IMR-90 (cell line): ENCODE measurements at regions not wholly inside any gene's neighbourhood (a gene's known extent, or its start where the extent isn't known, plus 50 kb on each side); places are given as distances from the start of the nearest gene placed in this dataset.

ENCODE experiments used
- ATAC-seq: fragments of 200-7000 bp; cut with Tn5 transposase; 2 replicates; pipeline ENCODE4 v1.9.1; 2020; ENCODE audit warnings: low read depth, mild to moderate bottlenecking, moderate library complexity
- BruUV-seq: library from RNA; stranded (reverse); fragments of 400-500 nt; replicated peaks from 2 replicates; lab custom pipeline; 2021; lab: Mats Ljungman, UMichigan
- CTCF ChIA-PET: fragments of 300-600 bp; formaldehyde crosslinking; extraction: SDS; loops from one replicate; lab custom pipeline; 2021; ENCODE audit warnings: antibody characterized with exemption; lab: Yijun Ruan, JAX
- POLR2A ChIA-PET: fragments of 300-600 bp; sonication (Branson Sonifier 250); formaldehyde crosslinking; loops from one replicate; lab custom pipeline; 2022; ENCODE audit warnings: antibody characterized with exemption; ENCODE audit not compliant: unreplicated experiment; lab: Charles Lee
- DNase-seq: peaks from one replicate; pipeline ENCODE4 v3.0.0; 2013
- H2AFZ ChIP-seq: replicated peaks from 2 replicates; pipeline ENCODE3; 2013; ENCODE audit warnings: low read length, mild to moderate bottlenecking; ENCODE audit not compliant: poor library complexity
- H2AK5ac ChIP-seq: 2 replicates; pipeline ENCODE4 v1.6.1; 2013; ENCODE audit warnings: low read depth, low read length, inconsistent platforms
- H2AK9ac ChIP-seq: replicated peaks from 2 replicates; pipeline ENCODE3; 2013; ENCODE audit warnings: mild to moderate bottlenecking, low read depth, low read length, moderate library complexity; ENCODE audit not compliant: poor library complexity
- H2BK120ac ChIP-seq: 2 replicates; pipeline ENCODE4 v1.6.1; 2013; ENCODE audit warnings: low read depth, low read length, inconsistent platforms
- H2BK15ac ChIP-seq: 3 replicates; pipeline ENCODE4 v1.6.1; 2013; ENCODE audit warnings: low read depth, low read length, inconsistent platforms
- H2BK20ac ChIP-seq: 2 replicates; pipeline ENCODE4 v1.6.1; 2013; ENCODE audit warnings: low read depth, mild to moderate bottlenecking, inconsistent platforms, low read length, moderate library complexity
- H2BK5ac ChIP-seq: 2 replicates; pipeline ENCODE4 v1.6.1; 2013; ENCODE audit warnings: mild to moderate bottlenecking, low read depth, low read length, inconsistent platforms; ENCODE audit not compliant: poor library complexity, severe bottlenecking
- H3K14ac ChIP-seq: replicated peaks from 2 replicates; pipeline ENCODE4 v1.6.1; 2013; ENCODE audit warnings: low read depth, low read length, inconsistent platforms
- H3K18ac ChIP-seq: 2 replicates; pipeline ENCODE4 v1.6.1; 2013; ENCODE audit warnings: low read depth, low read length, control low read depth
- H3K23ac ChIP-seq: 2 replicates; pipeline ENCODE4 v1.6.1; 2013; ENCODE audit warnings: low read depth, low read length, inconsistent platforms
- H3K27ac ChIP-seq: 2 replicates; pipeline ENCODE4 v1.5.1; 2013; ENCODE audit warnings: mild to moderate bottlenecking, control low read depth, low read length; ENCODE audit not compliant: insufficient read depth
- H3K27me3 ChIP-seq: 2 replicates; pipeline ENCODE4 v1.6.1; 2013; ENCODE audit warnings: low read length; ENCODE audit not compliant: control insufficient read depth, insufficient read depth
- H3K36me3 ChIP-seq: 2 replicates; pipeline ENCODE4 v1.6.1; 2013; ENCODE audit warnings: low read length, mixed read lengths; ENCODE audit not compliant: control insufficient read depth, insufficient read depth
- H3K4ac ChIP-seq: 2 replicates; pipeline ENCODE4 v1.6.1; 2013; ENCODE audit warnings: low read depth, low read length, inconsistent platforms
- H3K4me1 ChIP-seq: 2 replicates; pipeline ENCODE4 v1.6.1; 2013; ENCODE audit warnings: low read length, mixed read lengths; ENCODE audit not compliant: control insufficient read depth, insufficient read depth
- H3K4me2 ChIP-seq: 2 replicates; pipeline ENCODE4 v1.6.1; 2013; ENCODE audit warnings: low read depth, mild to moderate bottlenecking, control low read depth, low read length, moderate library complexity
- H3K4me3 ChIP-seq: 2 replicates; pipeline ENCODE4 v1.5.1; 2013; ENCODE audit warnings: low read depth, mild to moderate bottlenecking, control low read depth, low read length, moderate library complexity; ENCODE audit not compliant: insufficient read depth
- H3K56ac ChIP-seq: 2 replicates; pipeline ENCODE4 v1.6.1; 2013; ENCODE audit warnings: low read length, inconsistent platforms; ENCODE audit not compliant: insufficient read depth; ENCODE audit errors: extremely low read depth
- H3K79me1 ChIP-seq, 2 experiments: 2 replicates each; pipeline ENCODE4 v1.6.1; 2013; ENCODE audit warnings: low read length in 2 of 2, inconsistent platforms in 1 of 2, low read depth in 1 of 2
- H3K9ac ChIP-seq: 2 replicates; pipeline ENCODE4 v1.6.1; 2013; ENCODE audit warnings: low read depth, low read length, control low read depth
- H3K9me1 ChIP-seq: 2 replicates; pipeline ENCODE4 v1.6.1; 2013; ENCODE audit warnings: low read length, inconsistent platforms; ENCODE audit not compliant: insufficient read depth
- H3K9me3 ChIP-seq: 2 replicates; pipeline ENCODE4 v1.6.1; 2013; ENCODE audit warnings: low read length; ENCODE audit not compliant: control insufficient read depth, insufficient read depth
- H4K20me1 ChIP-seq: 2 replicates; pipeline ENCODE4 v1.6.1; 2013; ENCODE audit warnings: low read length, inconsistent platforms; ENCODE audit not compliant: insufficient read depth
- H4K5ac ChIP-seq: 2 replicates; pipeline ENCODE4 v1.6.1; 2013; ENCODE audit warnings: mild to moderate bottlenecking, low read depth, low read length, control low read depth
- H4K8ac ChIP-seq, 2 experiments: 2 replicates each; pipeline ENCODE4 v1.6.1; 2013; ENCODE audit warnings: low read depth in 2 of 2, low read length in 2 of 2, control low read depth in 1 of 2, inconsistent platforms in 1 of 2
- H4K91ac ChIP-seq: 2 replicates; pipeline ENCODE4 v1.6.1; 2013; ENCODE audit warnings: low read depth, low read length, inconsistent platforms; ENCODE audit not compliant: insufficient read depth
- CEBPB ChIP-seq: IDR thresholded peaks from 2 replicates; pipeline ENCODE4 v1.6.1; 2012; ENCODE audit warnings: low read depth, low read length, improper control_type of control experiment
- CHD1 ChIP-seq: IDR thresholded peaks from 2 replicates; pipeline ENCODE4 v1.6.1; 2012; ENCODE audit warnings: low read depth, low read length, improper control_type of control experiment
- FOS ChIP-seq: fragments of 150-350 bp; IDR thresholded peaks from 2 replicates; pipeline ENCODE4 v1.6.1; 2016; ENCODE audit warnings: low read depth, low read length
- MAZ ChIP-seq: IDR thresholded peaks from 2 replicates; pipeline ENCODE4 v1.6.1; 2012; ENCODE audit warnings: low read depth, mild to moderate bottlenecking, low read length, improper control_type of control experiment, moderate library complexity, borderline replicate concordance
- NFE2L2 ChIP-seq: fragments of 150-350 bp; IDR thresholded peaks from 2 replicates; pipeline ENCODE4 v1.6.1; 2016; ENCODE audit warnings: low read depth, mild to moderate bottlenecking, low read length
- POLR2A ChIP-seq: IDR thresholded peaks from 2 replicates; pipeline ENCODE4 v1.6.1; 2012; ENCODE audit warnings: mild to moderate bottlenecking, low read depth, low read length
- RCOR1 ChIP-seq: IDR thresholded peaks from 2 replicates; pipeline ENCODE4 v1.6.1; 2012; ENCODE audit warnings: mild to moderate bottlenecking, low read length, improper control_type of control experiment; ENCODE audit not compliant: insufficient replicate concordance
- RFX5 ChIP-seq: IDR thresholded peaks from 2 replicates; pipeline ENCODE4 v1.8.0; 2012; ENCODE audit warnings: low read depth, mild to moderate bottlenecking, low read length, moderate library complexity
- SMC3 ChIP-seq: fragments of 150-350 bp; IDR thresholded peaks from 2 replicates; pipeline ENCODE4 v1.6.1; 2016; ENCODE audit warnings: low read depth, mild to moderate bottlenecking, antibody characterized with exemption, low read length, moderate library complexity
- USF2 ChIP-seq: fragments of 150-350 bp; IDR thresholded peaks from 2 replicates; pipeline ENCODE4 v1.6.1; 2017; ENCODE audit warnings: mild to moderate bottlenecking, antibody characterized with exemption, low read length, low read depth
- WGBS, 2 experiments: methylation state at CpG; one replicate each; pipeline versions ENCODE4 v1.1.5 to v1.1.7; 2013; ENCODE audit warnings: missing lambda C conversion rate in 2 of 2; ENCODE audit not compliant: insufficient read length in 1 of 2; ENCODE audit errors: extremely low coverage in 2 of 2; 5-methylcytosine and 5-hydroxymethylcytosine counted together
- dilution Hi-C: fragments of 300-500 bp; cut with HindIII; formaldehyde crosslinking; loops from one replicate; pipeline ENCODE4 v1.14.3; 2018; ENCODE audit warnings: low sequenced_read_pairs; ENCODE audit not compliant: unreplicated experiment
- in situ Hi-C: fragments of 300-500 bp; cut with MboI; formaldehyde crosslinking; loops from 3 replicates; pipeline ENCODE4 v1.14.3; 2019; ENCODE audit warnings: low sequenced_read_pairs, inconsistent platforms, mixed read lengths
- intact Hi-C: fragments of 100-400 bp; cut with micrococcal nuclease; formaldehyde crosslinking; loops from 2 replicates; pipeline ENCODE4 v1.10.0; 2022
- TF ChIP-seq, protein P1 (sequence below): fragments of 150-350 bp; IDR thresholded peaks from 2 replicates; pipeline ENCODE4 v1.6.1; 2016; ENCODE audit warnings: low read depth, mild to moderate bottlenecking, low read length, moderate library complexity, borderline replicate concordance

DNA sequence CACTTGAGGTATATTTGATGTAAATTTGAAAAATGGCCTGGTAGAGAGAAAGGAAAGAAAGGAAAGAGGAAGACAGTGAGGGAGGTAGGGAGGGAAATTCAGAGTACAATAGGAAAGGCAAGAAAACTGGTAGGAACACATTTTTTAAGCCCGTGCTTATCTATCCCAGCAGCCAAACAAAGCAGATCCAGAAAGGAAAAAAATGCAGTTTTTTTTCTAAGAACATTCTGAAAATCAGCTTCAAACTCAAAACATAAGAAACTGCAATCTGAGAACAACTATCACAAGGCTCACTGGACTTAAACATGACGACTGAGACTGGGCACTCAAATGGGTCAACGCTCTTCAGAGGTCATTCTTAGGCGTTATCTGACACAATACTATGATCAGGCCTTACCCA, 408.3 kb upstream of the DDI1 start:
- H4K91ac ChIP-seq = peak overlapping the region; percentile 69
- H3K9ac ChIP-seq = no peak overlapping the region
- in situ Hi-C loops = no loop called here
- H3K9me3 ChIP-seq = no peaks in the 10 kb centered on the region
- H3K18ac ChIP-seq = peak overlapping the region; percentile 77; the same call in 1 of the 2 replicates
- no TSS peak for BruUV-seq
- dilution Hi-C loops = no loop called here
- peak overlapping the region; percentile 79 for H3K14ac ChIP-seq
- H2BK15ac ChIP-seq = peak overlapping the region; percentile 37
- no peaks in the 10 kb centered on the region for H4K20me1 ChIP-seq
- no CpG with 5 or more reads among the region's 4 CpGs for WGBS, 2 experiments
- no peak overlapping the region for H3K56ac ChIP-seq
- ATAC-seq (no peak), DNase-seq (no peak)
- TF ChIP-seq MAZ (no peak), RFX5 (no peak), CHD1 (no peak), SMC3 (no peak), NFE2L2 (no peak), USF2 (no peak), POLR2A (no peak), RCOR1 (no peak), CEBPB (no peak), FOS (no peak)
- TF ChIP-seq, protein P1, sequence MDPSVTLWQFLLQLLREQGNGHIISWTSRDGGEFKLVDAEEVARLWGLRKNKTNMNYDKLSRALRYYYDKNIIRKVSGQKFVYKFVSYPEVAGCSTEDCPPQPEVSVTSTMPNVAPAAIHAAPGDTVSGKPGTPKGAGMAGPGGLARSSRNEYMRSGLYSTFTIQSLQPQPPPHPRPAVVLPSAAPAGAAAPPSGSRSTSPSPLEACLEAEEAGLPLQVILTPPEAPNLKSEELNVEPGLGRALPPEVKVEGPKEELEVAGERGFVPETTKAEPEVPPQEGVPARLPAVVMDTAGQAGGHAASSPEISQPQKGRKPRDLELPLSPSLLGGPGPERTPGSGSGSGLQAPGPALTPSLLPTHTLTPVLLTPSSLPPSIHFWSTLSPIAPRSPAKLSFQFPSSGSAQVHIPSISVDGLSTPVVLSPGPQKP = no peak
- H3K23ac ChIP-seq = no peak overlapping the region
- peak overlapping the region; percentile 96 for H2BK20ac ChIP-seq
- no peaks in the 10 kb centered on the region for H3K27me3 ChIP-seq
- peaks cover 0 to 4% of the 10 kb centered on the region in 2 experiments; a peak in 2 of 4 replicates for H3K79me1 ChIP-seq
- peak overlapping the region; percentile 73 for H3K4ac ChIP-seq
- ChIA-PET POLR2A (no interaction called here), CTCF (no interaction called here)
- peak overlapping the region; percentile 94 for H2BK120ac ChIP-seq
- H3K4me1 ChIP-seq = peaks cover 16% of the 10 kb centered on the region
- no peak overlapping the region for H2AK9ac ChIP-seq
- H3K9me1 ChIP-seq = peaks cover 5% of the 10 kb centered on the region
- H3K27ac ChIP-seq = no peak overlapping the region
- H4K8ac ChIP-seq = peak overlapping the region; percentile 15 to 80; a peak in 3 of 4 replicates
- H3K36me3 ChIP-seq = no peaks in the 10 kb centered on the region
- no peak overlapping the region for H3K4me3 ChIP-seq
- H4K5ac ChIP-seq = peak overlapping the region; percentile 67; the same call in 1 of the 2 replicates
- H3K4me2 ChIP-seq = no peak overlapping the region
- H2AFZ ChIP-seq = no peak overlapping the region
- intact Hi-C loops = no loop called here
- H2BK5ac ChIP-seq = peak overlapping the region; percentile 32
- peak overlapping the region; percentile 24; the same call in 1 of the 2 replicates for H2AK5ac ChIP-seq
